CD8-positive, alpha-beta memory T cell (primary cell): ENCODE measurements at regions not wholly inside any gene's neighbourhood (a gene's known extent, or its start where the extent isn't known, plus 50 kb on each side); places are given as distances from the start of the nearest gene placed in this dataset.
"Not testable (repeated sequence)": the region's sequence is repeated elsewhere in the genome, so short reads cannot be mapped to it uniquely, and the experiment has no call there.

Experiments
- CTCF ChIA-PET: fragments of 350-600 bp; sonication (Branson Sonifier 250); formaldehyde crosslinking; loops from one replicate; lab custom pipeline; 2021; ENCODE audit warnings: antibody characterized with exemption; lab: Charles Lee
- POLR2A ChIA-PET: fragments of 350-600 bp; sonication (Branson Sonifier 250); formaldehyde crosslinking; loops from one replicate; lab custom pipeline; 2021; ENCODE audit warnings: antibody characterized with exemption; lab: Charles Lee
- DNase-seq, 5 donors: peaks; one replicate each; pipeline versions ENCODE4 v3.0.0 to v3.0.0-alpha.2; 2020 to 2022; ENCODE audit warnings: mixed read lengths in 1 of 5
- H3K27ac ChIP-seq: one replicate; pipeline ENCODE4 v1.7.0; 2013; ENCODE audit warnings: low read depth, mild to moderate bottlenecking, low read length, moderate library complexity
- H3K27me3 ChIP-seq: 2 replicates; pipeline ENCODE4 v1.7.0; 2013; ENCODE audit warnings: low read length, mild to moderate bottlenecking; ENCODE audit not compliant: insufficient read depth, poor library complexity, severe bottlenecking
- H3K36me3 ChIP-seq: 2 replicates; pipeline ENCODE4 v1.7.0; 2013; ENCODE audit warnings: mild to moderate bottlenecking, low read length, moderate library complexity; ENCODE audit not compliant: insufficient read depth
- H3K4me1 ChIP-seq: 2 replicates; pipeline ENCODE4 v1.7.0; 2013; ENCODE audit warnings: mild to moderate bottlenecking, low read length, moderate library complexity; ENCODE audit not compliant: insufficient read depth
- H3K4me3 ChIP-seq: 2 replicates; pipeline ENCODE4 v1.7.0; 2013; ENCODE audit warnings: mild to moderate bottlenecking, low read length
- H3K9me3 ChIP-seq: 2 replicates; pipeline ENCODE4 v1.7.0; 2013; ENCODE audit warnings: mild to moderate bottlenecking, low read length
- H3K27ac Mint-ChIP-seq, 8 donors: one replicate each; pipeline ENCODE4 v1.8.0; 2020 to 2021; ENCODE audit warnings: mixed read lengths in 8 of 8, mild to moderate bottlenecking in 6 of 8, inconsistent platforms in 3 of 8, moderate library complexity in 3 of 8
- H3K27me3 Mint-ChIP-seq, 2 donors: one replicate each; pipeline ENCODE4 v1.8.0; 2020 to 2021; ENCODE audit warnings: mixed read lengths in 2 of 2, mild to moderate bottlenecking in 1 of 2, moderate library complexity in 1 of 2
- H3K36me3 Mint-ChIP-seq, 3 donors: one replicate each; pipeline ENCODE4 v1.8.0; 2020 to 2021; ENCODE audit warnings: mixed read lengths in 3 of 3, inconsistent platforms in 1 of 3, mild to moderate bottlenecking in 1 of 3
- H3K4me1 Mint-ChIP-seq, 3 donors: one replicate each; pipeline ENCODE4 v1.8.0; 2020 to 2021; ENCODE audit warnings: mixed read lengths in 3 of 3, inconsistent platforms in 1 of 3, mild to moderate bottlenecking in 1 of 3
- H3K4me3 Mint-ChIP-seq, 7 donors: one replicate each; pipeline ENCODE4 v1.8.0; 2020 to 2021; ENCODE audit warnings: mixed read lengths in 7 of 7, mild to moderate bottlenecking in 6 of 7, moderate library complexity in 4 of 7, inconsistent platforms in 2 of 7
- H3K9me3 Mint-ChIP-seq, 5 donors: one replicate each; pipeline ENCODE4 v1.8.0; 2020 to 2022; ENCODE audit warnings: mixed read lengths in 5 of 5, mild to moderate bottlenecking in 3 of 5, moderate library complexity in 2 of 5, inconsistent platforms in 1 of 5

GRCh38 chr12:88828537-88828936, 248.3 kb upstream of the KITLG start:
- H3K9me3 Mint-ChIP-seq, H3K9me3 ChIP-seq, H3K36me3 ChIP-seq, H3K36me3 Mint-ChIP-seq, H3K4me3 Mint-ChIP-seq, H3K27me3 ChIP-seq, H3K4me1 ChIP-seq, POLR2A ChIA-PET, H3K4me3 ChIP-seq, H3K27me3 Mint-ChIP-seq, CTCF ChIA-PET, H3K4me1 Mint-ChIP-seq, H3K27ac ChIP-seq, DNase-seq, H3K27ac Mint-ChIP-seq: not testable (repeated sequence)

- Histone ChIP-seq H3K9me3 (no peaks in the 10 kb centered on the region), H3K4me3 (no peak overlapping the region), H3K36me3 (no peaks in the 10 kb centered on the region), H3K4me1 (no peaks in the 10 kb centered on the region), H3K27me3 (no peaks in the 10 kb centered on the region), H3K27ac (no peak overlapping the region)
- Mint-ChIP-seq H3K27ac (no peak overlapping the region), H3K9me3 (peaks cover 2 to 17% (median 4%) of the 10 kb centered on the region in 5 donors), H3K36me3 (no peaks in the 10 kb centered on the region), H3K4me3 (no peak overlapping the region), H3K4me1 (no peaks in the 10 kb centered on the region), H3K27me3 (no peaks in the 10 kb centered on the region)
- DNase-seq = no peak
- ChIA-PET POLR2A (no interaction called here), CTCF (no interaction called here)
These were observed 239.7 kb upstream of the KITLG start for GRCh38 chr12:88820012-88820411.

- H3K27me3 Mint-ChIP-seq = no peaks in the 10 kb centered on the region
- H3K27ac ChIP-seq = no peak overlapping the region
- no peaks in the 10 kb centered on the region for H3K4me1 ChIP-seq
- no peak for DNase-seq
- H3K36me3 Mint-ChIP-seq = no peaks in the 10 kb centered on the region
- no peaks in the 10 kb centered on the region for H3K27me3 ChIP-seq
- peaks cover 2 to 9% (median 4%) of the 10 kb centered on the region in 5 donors for H3K9me3 Mint-ChIP-seq
- no peak overlapping the region for H3K4me3 ChIP-seq
- no peaks in the 10 kb centered on the region for H3K4me1 Mint-ChIP-seq
- no peaks in the 10 kb centered on the region for H3K9me3 ChIP-seq
- CTCF ChIA-PET = no interaction called here
- no peaks in the 10 kb centered on the region for H3K36me3 ChIP-seq
- H3K4me3 Mint-ChIP-seq = no peak overlapping the region
- POLR2A ChIA-PET = no interaction called here
- H3K27ac Mint-ChIP-seq = no peak overlapping the region
These were observed 235.9 kb upstream of the KITLG start for GRCh38 chr12:88816201-88816600.

- H3K27ac Mint-ChIP-seq = no peak overlapping the region
- ChIA-PET CTCF (no interaction called here), POLR2A (no interaction called here)
- no peaks in the 10 kb centered on the region for H3K4me1 ChIP-seq
- no peaks in the 10 kb centered on the region for H3K27me3 ChIP-seq
- no peaks in the 10 kb centered on the region for H3K36me3 Mint-ChIP-seq
- no peaks in the 10 kb centered on the region for H3K9me3 ChIP-seq
- H3K4me3 ChIP-seq = no peak overlapping the region
- DNase-seq = no peak
- H3K27ac ChIP-seq = no peak overlapping the region
- no peaks in the 10 kb centered on the region for H3K27me3 Mint-ChIP-seq
- H3K4me1 Mint-ChIP-seq = no peaks in the 10 kb centered on the region
- H3K9me3 Mint-ChIP-seq = peaks cover 0 to 4% (median 3%) of the 10 kb centered on the region in 5 donors
- no peaks in the 10 kb centered on the region for H3K36me3 ChIP-seq
- H3K4me3 Mint-ChIP-seq = no peak overlapping the region
These were observed 234.5 kb upstream of the KITLG start for GRCh38 chr12:88814779-88815178.

GRCh38 chr12:88812610-88813009, 232.3 kb upstream of the KITLG start:
- no peaks in the 10 kb centered on the region for H3K27me3 ChIP-seq
- H3K9me3 Mint-ChIP-seq = peaks cover 0 to 4% (median 2%) of the 10 kb centered on the region in 5 donors
- H3K36me3 ChIP-seq = no peaks in the 10 kb centered on the region
- no peaks in the 10 kb centered on the region for H3K4me1 Mint-ChIP-seq
- H3K27ac ChIP-seq = no peak overlapping the region
- no peak overlapping the region for H3K4me3 Mint-ChIP-seq
- no peak overlapping the region for H3K4me3 ChIP-seq
- no peaks in the 10 kb centered on the region for H3K9me3 ChIP-seq
- H3K36me3 Mint-ChIP-seq = no peaks in the 10 kb centered on the region
- ChIA-PET POLR2A (no interaction called here), CTCF (no interaction called here)
- no peaks in the 10 kb centered on the region for H3K27me3 Mint-ChIP-seq
- no peaks in the 10 kb centered on the region for H3K4me1 ChIP-seq
- H3K27ac Mint-ChIP-seq = no peak overlapping the region
- no peak for DNase-seq

GRCh38 chr12:88810806-88811205, 230.5 kb upstream of the KITLG start:
- Histone ChIP-seq H3K4me1 (no peaks in the 10 kb centered on the region), H3K9me3 (no peaks in the 10 kb centered on the region), H3K4me3 (no peak overlapping the region), H3K27ac (no peak overlapping the region), H3K36me3 (no peaks in the 10 kb centered on the region), H3K27me3 (no peaks in the 10 kb centered on the region)
- Mint-ChIP-seq H3K4me1 (no peaks in the 10 kb centered on the region), H3K36me3 (no peaks in the 10 kb centered on the region), H3K27ac (no peak overlapping the region), H3K27me3 (no peaks in the 10 kb centered on the region), H3K9me3 (peaks cover 0 to 4% (median 0%) of the 10 kb centered on the region in 5 donors), H3K4me3 (no peak overlapping the region)
- no peak for DNase-seq
- ChIA-PET CTCF (no interaction called here), POLR2A (no interaction called here)

GRCh38 chr12:88809841-88810240, 229.6 kb upstream of the KITLG start:
- CTCF ChIA-PET, H3K4me3 ChIP-seq, H3K36me3 Mint-ChIP-seq, H3K27ac ChIP-seq, H3K4me3 Mint-ChIP-seq, H3K27ac Mint-ChIP-seq, H3K27me3 ChIP-seq, H3K27me3 Mint-ChIP-seq, H3K4me1 ChIP-seq, H3K4me1 Mint-ChIP-seq, H3K36me3 ChIP-seq, POLR2A ChIA-PET, H3K9me3 ChIP-seq, DNase-seq, H3K9me3 Mint-ChIP-seq: not testable (repeated sequence)

GRCh38 chr12:88805692-88806091, 225.4 kb upstream of the KITLG start:
- ChIA-PET CTCF (no interaction called here), POLR2A (no interaction called here)
- Histone ChIP-seq H3K4me3 (no peak overlapping the region), H3K9me3 (no peaks in the 10 kb centered on the region), H3K27ac (no peak overlapping the region), H3K4me1 (no peaks in the 10 kb centered on the region), H3K27me3 (no peaks in the 10 kb centered on the region), H3K36me3 (no peaks in the 10 kb centered on the region)
- H3K36me3 Mint-ChIP-seq = no peaks in the 10 kb centered on the region
- H3K27me3 Mint-ChIP-seq = peaks cover 0 to 1% of the 10 kb centered on the region in 2 donors
- no peak overlapping the region for H3K4me3 Mint-ChIP-seq
- H3K27ac Mint-ChIP-seq = no peak overlapping the region
- no peak for DNase-seq
- no peaks in the 10 kb centered on the region for H3K9me3 Mint-ChIP-seq
- no peaks in the 10 kb centered on the region for H3K4me1 Mint-ChIP-seq

- Mint-ChIP-seq H3K4me3 (no peak overlapping the region), H3K36me3 (no peaks in the 10 kb centered on the region), H3K27ac (no peak overlapping the region), H3K4me1 (no peaks in the 10 kb centered on the region), H3K9me3 (peaks cover 0 to 4% (median 0%) of the 10 kb centered on the region in 5 donors), H3K27me3 (peaks cover 0 to 1% of the 10 kb centered on the region in 2 donors)
- H3K9me3 ChIP-seq = no peaks in the 10 kb centered on the region
- no peaks in the 10 kb centered on the region for H3K27me3 ChIP-seq
- H3K4me1 ChIP-seq = no peaks in the 10 kb centered on the region
- no peaks in the 10 kb centered on the region for H3K36me3 ChIP-seq
- H3K4me3 ChIP-seq = no peak overlapping the region
- POLR2A ChIA-PET = no interaction called here
- CTCF ChIA-PET = no interaction called here
- H3K27ac ChIP-seq = no peak overlapping the region
- no peak for DNase-seq
These were observed 225.0 kb upstream of the KITLG start for GRCh38 chr12:88805286-88805685.
